ENCODE measurements at regions not wholly inside any gene's neighbourhood (a gene's known extent, or its start where the extent isn't known, plus 50 kb on each side); places are given as distances from the start of the nearest gene placed in this dataset.

GRCh38 chr13:68784275-68784674 is 1323.4 kb upstream of the ATXN8OS start:
- no peaks in the 10 kb centered on the region for H3K36me3 ChIP-seq (ENCODE audit: insufficient read depth, low read length)
- no peak overlapping the region for H3K9ac ChIP-seq (ENCODE audit: insufficient read length)

GRCh38 chr13:68759617-68760016 is 1348.0 kb upstream of the ATXN8OS start:
- Histone ChIP-seq H3K4me3 (no peak overlapping the region), H3K27ac (no peak overlapping the region), H3K9ac (ENCODE audit: insufficient read length) (no peak overlapping the region), H3K36me3 (ENCODE audit: insufficient read depth, low read length) (no peaks in the 10 kb centered on the region), H3K9me3 (ENCODE audit: low read depth, low read length) (no peaks in the 10 kb centered on the region; the same call in 1 of the 2 replicates)
- no peak for DNase-seq (ENCODE audit: low read depth, low spot score)
- no peak for TF ChIP-seq EZH2 (IDR thresholded peaks at IDR 0.05)
- TF ChIP-seq FOXP2 (optimal IDR thresholded peaks at IDR 0.05; ENCODE audit: control extremely low read depth, extremely low read length, insufficient read depth) = no peak
- no peak for TF ChIP-seq POLR2AphosphoS5 (IDR thresholded peaks at IDR 0.05; ENCODE audit: borderline replicate concordance, low read depth, low read length)

More at GRCh38 chr13:68784275-68784674, 1323.4 kb upstream of the ATXN8OS start:
- Histone ChIP-seq H3K4me3 (no peak overlapping the region), H3K27ac (no peak overlapping the region), H3K9me3 (ENCODE audit: low read depth, low read length) (no peaks in the 10 kb centered on the region)
- TF ChIP-seq EZH2 (IDR thresholded peaks at IDR 0.05) (no peak), POLR2AphosphoS5 (IDR thresholded peaks at IDR 0.05; ENCODE audit: borderline replicate concordance, low read depth, low read length) (no peak), FOXP2 (optimal IDR thresholded peaks at IDR 0.05; ENCODE audit: control extremely low read depth, extremely low read length, insufficient read depth) (no peak)
- no peak for DNase-seq (ENCODE audit: low read depth, low spot score)

- TF ChIP-seq FOXP2 (optimal IDR thresholded peaks at IDR 0.05; ENCODE audit: control extremely low read depth, extremely low read length, insufficient read depth) = no peak
- TF ChIP-seq EZH2 (IDR thresholded peaks at IDR 0.05) = no peak
- no peak for TF ChIP-seq POLR2AphosphoS5 (IDR thresholded peaks at IDR 0.05; ENCODE audit: borderline replicate concordance, low read depth, low read length)
- Histone ChIP-seq H3K27ac (no peak overlapping the region), H3K9me3 (ENCODE audit: low read depth, low read length) (no peaks in the 10 kb centered on the region), H3K4me3 (no peak overlapping the region), H3K36me3 (ENCODE audit: insufficient read depth, low read length) (no peaks in the 10 kb centered on the region), H3K9ac (ENCODE audit: insufficient read length) (no peak overlapping the region)
- no peak for DNase-seq (ENCODE audit: low read depth, low spot score)
These were observed 1357.8 kb upstream of the ATXN8OS start for GRCh38 chr13:68749796-68750195.

GRCh38 chr13:68748038-68748437 is 1359.6 kb upstream of the ATXN8OS start:
- no peaks in the 10 kb centered on the region for H3K36me3 ChIP-seq (ENCODE audit: insufficient read depth, low read length)
- TF ChIP-seq FOXP2 (optimal IDR thresholded peaks at IDR 0.05; ENCODE audit: control extremely low read depth, extremely low read length, insufficient read depth) (no peak), POLR2AphosphoS5 (IDR thresholded peaks at IDR 0.05; ENCODE audit: borderline replicate concordance, low read depth, low read length) (no peak)
- H3K9ac ChIP-seq (ENCODE audit: insufficient read length) = no peak overlapping the region
- no peaks in the 10 kb centered on the region for H3K9me3 ChIP-seq (ENCODE audit: low read depth, low read length)
- H3K4me3 ChIP-seq = no peak overlapping the region
- no peak for DNase-seq (ENCODE audit: low read depth, low spot score)
- H3K27ac ChIP-seq = no peak overlapping the region

- DNase-seq (ENCODE audit: low read depth, low spot score) = no peak
- Histone ChIP-seq H3K27ac (no peak overlapping the region), H3K4me3 (no peak overlapping the region), H3K9ac (ENCODE audit: insufficient read length) (no peak overlapping the region), H3K36me3 (ENCODE audit: insufficient read depth, low read length) (no peaks in the 10 kb centered on the region), H3K9me3 (ENCODE audit: low read depth, low read length) (no peaks in the 10 kb centered on the region)
- no peak for TF ChIP-seq POLR2AphosphoS5 (IDR thresholded peaks at IDR 0.05; ENCODE audit: borderline replicate concordance, low read depth, low read length)
These were observed 1362.1 kb upstream of the ATXN8OS start for GRCh38 chr13:68745502-68745901.

GRCh38 chr13:68736961-68737360 is 1370.7 kb upstream of the ATXN8OS start:
- TF ChIP-seq POLR2AphosphoS5 (IDR thresholded peaks at IDR 0.05; ENCODE audit: borderline replicate concordance, low read depth, low read length) (no peak), FOXP2 (optimal IDR thresholded peaks at IDR 0.05; ENCODE audit: control extremely low read depth, extremely low read length, insufficient read depth) (no peak), EZH2 (IDR thresholded peaks at IDR 0.05) (no peak)
- Histone ChIP-seq H3K9me3 (ENCODE audit: low read depth, low read length) (no peaks in the 10 kb centered on the region), H3K27ac (no peak overlapping the region), H3K4me3 (no peak overlapping the region), H3K9ac (ENCODE audit: insufficient read length) (no peak overlapping the region), H3K36me3 (ENCODE audit: insufficient read depth, low read length) (no peaks in the 10 kb centered on the region)
- no peak for DNase-seq (ENCODE audit: low read depth, low spot score)

GRCh38 chr13:68727798-68728197 is 1379.8 kb upstream of the ATXN8OS start:
- H3K4me3 ChIP-seq = no peak overlapping the region
- no peak overlapping the region for H3K27ac ChIP-seq
- H3K9ac ChIP-seq (ENCODE audit: insufficient read length) = no peak overlapping the region
- DNase-seq (ENCODE audit: low read depth, low spot score) = no peak
- TF ChIP-seq FOXP2 (optimal IDR thresholded peaks at IDR 0.05; ENCODE audit: control extremely low read depth, extremely low read length, insufficient read depth) = no peak
- no peak for TF ChIP-seq POLR2AphosphoS5 (IDR thresholded peaks at IDR 0.05; ENCODE audit: borderline replicate concordance, low read depth, low read length)
- TF ChIP-seq EZH2 (IDR thresholded peaks at IDR 0.05) = no peak
- no peaks in the 10 kb centered on the region; the same call in 1 of the 2 replicates for H3K9me3 ChIP-seq (ENCODE audit: low read depth, low read length)
- H3K36me3 ChIP-seq (ENCODE audit: insufficient read depth, low read length) = no peaks in the 10 kb centered on the region

- H3K36me3 ChIP-seq (ENCODE audit: insufficient read depth, low read length) = no peaks in the 10 kb centered on the region
- no peak overlapping the region for H3K4me3 ChIP-seq
- DNase-seq (ENCODE audit: low read depth, low spot score) = no peak
- 0 out of 2 replicates have a peak overlapping the region, but pooled peaks have one; percentile 74 for H3K27ac ChIP-seq
- TF ChIP-seq EZH2 (IDR thresholded peaks at IDR 0.05) (no peak), FOXP2 (optimal IDR thresholded peaks at IDR 0.05; ENCODE audit: control extremely low read depth, extremely low read length, insufficient read depth) (no peak), POLR2AphosphoS5 (IDR thresholded peaks at IDR 0.05; ENCODE audit: borderline replicate concordance, low read depth, low read length) (no peak)
- no peaks in the 10 kb centered on the region; the same call in 1 of the 2 replicates for H3K9me3 ChIP-seq (ENCODE audit: low read depth, low read length)
- H3K9ac ChIP-seq (ENCODE audit: insufficient read length) = no peak overlapping the region
These were observed 1380.5 kb upstream of the ATXN8OS start for GRCh38 chr13:68727165-68727564.

- Histone ChIP-seq H3K9ac (ENCODE audit: insufficient read length) (no peak overlapping the region), H3K27ac (0 out of 2 replicates have a peak overlapping the region, but pooled peaks have one; percentile 11), H3K4me3 (no peak overlapping the region), H3K36me3 (ENCODE audit: insufficient read depth, low read length) (no peaks in the 10 kb centered on the region), H3K9me3 (ENCODE audit: low read depth, low read length) (no peaks in the 10 kb centered on the region; the same call in 1 of the 2 replicates)
- no peak for TF ChIP-seq FOXP2 (optimal IDR thresholded peaks at IDR 0.05; ENCODE audit: control extremely low read depth, extremely low read length, insufficient read depth)
- TF ChIP-seq EZH2 (IDR thresholded peaks at IDR 0.05) = no peak
- TF ChIP-seq POLR2AphosphoS5 (IDR thresholded peaks at IDR 0.05; ENCODE audit: borderline replicate concordance, low read depth, low read length) = no peak
- no peak for DNase-seq (ENCODE audit: low read depth, low spot score)
These were observed 1387.8 kb upstream of the ATXN8OS start for GRCh38 chr13:68719815-68720214.

Measured in SK-N-MC (cell line).